Thyroid gland (tissue), 4 donors: ENCODE measurements at regions not wholly inside any gene's neighbourhood (a gene's known extent, or its start where the extent isn't known, plus 50 kb on each side); places are given as distances from the start of the nearest gene placed in this dataset.

Source experiments
- CTCF ChIP-seq, 6 experiments: fragments of 200-600 bp in 3 of 6; fragments of 450-650 bp in 3 of 6; sonication (generic) in 3 of 6; IDR thresholded peaks; one replicate each; pipeline ENCODE4 v1.5.1; 2016 to 2019; ENCODE audit warnings: antibody characterized with exemption in 6 of 6, mild to moderate bottlenecking in 2 of 6, inconsistent platforms in 1 of 6, moderate library complexity in 1 of 6
- POLR2A ChIP-seq, 2 donors: fragments of 450-650 bp; IDR thresholded peaks; one replicate each; pipeline ENCODE4 v1.6.1; 2017; ENCODE audit warnings: antibody characterized with exemption in 2 of 2, mild to moderate bottlenecking in 2 of 2, moderate library complexity in 1 of 2

GRCh38 chr11:71097506-71098240 is 154.7 kb downstream of the SHANK2 start:
- TF ChIP-seq CTCF (IDR thresholded peaks at IDR 0.05) (no peak), POLR2A (IDR thresholded peaks at IDR 0.05) (no peak)
